ENCODE measurements at regions not wholly inside any gene's neighbourhood (a gene's known extent, or its start where the extent isn't known, plus 50 kb on each side); places are given as distances from the start of the nearest gene placed in this dataset.
"Not testable (repeated sequence)": the region's sequence is repeated elsewhere in the genome, so short reads cannot be mapped to it uniquely, and the experiment has no call there.

DNA sequence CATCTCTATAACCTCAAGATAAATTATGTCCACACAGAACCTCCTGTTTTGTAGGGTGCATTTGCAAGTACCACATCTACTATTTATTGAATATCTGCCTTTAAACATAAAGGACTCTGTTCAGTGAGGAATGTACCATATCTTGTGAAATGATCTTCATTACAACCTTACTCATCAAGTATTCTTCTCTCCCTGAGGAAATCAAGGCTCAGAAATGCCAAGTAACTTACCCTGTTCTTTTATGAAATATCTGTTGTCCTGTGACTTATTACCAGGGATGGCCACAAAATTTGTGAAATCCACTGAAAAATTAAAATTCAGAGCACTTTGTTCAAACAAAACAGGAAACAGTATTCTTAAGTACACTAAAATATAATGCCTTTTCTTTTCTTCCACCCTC is 366.7 kb downstream of the GALC start:
- no peak for TF ChIP-seq CTCF (conservative IDR thresholded peaks at IDR 0.05; ENCODE audit: control insufficient read depth, insufficient read depth, low read depth, low read length)
- peak; percentile 24 for DNase-seq (ENCODE audit: low read depth)
- no peak overlapping the region for H3K4me3 ChIP-seq (ENCODE audit: control insufficient read depth, low read depth, low read length)

DNA sequence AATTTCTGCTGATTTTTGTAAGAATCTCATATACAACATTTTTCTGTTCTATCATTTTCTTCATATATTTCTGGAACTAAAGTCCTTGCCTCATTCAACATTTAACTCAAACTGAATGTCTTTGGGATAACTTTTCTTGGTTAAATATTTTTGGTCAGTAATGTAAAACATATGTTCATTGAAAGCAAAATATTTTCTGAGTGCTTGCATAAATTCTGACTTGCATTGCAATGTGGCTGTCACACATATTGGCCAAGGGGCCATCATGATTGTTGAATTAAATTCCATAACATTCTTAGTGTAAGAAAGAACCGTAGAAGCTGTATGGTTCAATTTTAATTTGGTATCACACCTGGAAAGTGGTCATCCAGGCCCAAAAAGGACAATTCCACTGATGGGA is 369.4 kb downstream of the GALC start:
- no peak overlapping the region for H3K4me3 ChIP-seq (ENCODE audit: control insufficient read depth, low read depth, low read length)
- TF ChIP-seq CTCF (conservative IDR thresholded peaks at IDR 0.05; ENCODE audit: control insufficient read depth, insufficient read depth, low read depth, low read length) = no peak
- DNase-seq (ENCODE audit: low read depth) = no peak

DNA sequence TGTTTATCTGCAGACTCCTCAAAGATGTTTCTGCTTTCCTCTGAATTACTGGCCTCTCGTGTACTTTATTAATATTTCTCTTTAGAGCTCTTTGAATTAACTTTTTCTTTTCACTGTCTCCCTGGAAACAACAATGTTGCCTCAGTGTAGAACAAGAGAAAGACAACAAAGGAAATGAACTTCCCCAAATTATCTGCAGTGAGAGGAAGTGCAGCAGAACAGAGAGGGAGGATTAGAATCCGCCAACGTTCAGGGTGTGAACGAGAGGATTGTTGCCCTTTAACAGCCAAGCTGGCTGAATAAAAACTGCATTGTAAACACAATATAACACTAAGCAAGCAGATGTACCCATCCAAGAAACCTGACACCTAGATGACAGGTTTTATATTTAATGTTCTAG is 375.9 kb downstream of the GALC start:
- H3K4me3 ChIP-seq (ENCODE audit: control insufficient read depth, low read depth, low read length) = no peak overlapping the region
- DNase-seq (ENCODE audit: low read depth) = no peak
- TF ChIP-seq CTCF (conservative IDR thresholded peaks at IDR 0.05; ENCODE audit: control insufficient read depth, insufficient read depth, low read depth, low read length) = no peak

GRCh38 chr14:87615822-87616679 is 376.9 kb downstream of the GALC start:
- peak; percentile 54 for DNase-seq (ENCODE audit: low read depth)
- TF ChIP-seq CTCF (conservative IDR thresholded peaks at IDR 0.05; ENCODE audit: control insufficient read depth, insufficient read depth, low read depth, low read length) = peak; percentile 81
- no peak overlapping the region for H3K4me3 ChIP-seq (ENCODE audit: control insufficient read depth, low read depth, low read length)

DNA sequence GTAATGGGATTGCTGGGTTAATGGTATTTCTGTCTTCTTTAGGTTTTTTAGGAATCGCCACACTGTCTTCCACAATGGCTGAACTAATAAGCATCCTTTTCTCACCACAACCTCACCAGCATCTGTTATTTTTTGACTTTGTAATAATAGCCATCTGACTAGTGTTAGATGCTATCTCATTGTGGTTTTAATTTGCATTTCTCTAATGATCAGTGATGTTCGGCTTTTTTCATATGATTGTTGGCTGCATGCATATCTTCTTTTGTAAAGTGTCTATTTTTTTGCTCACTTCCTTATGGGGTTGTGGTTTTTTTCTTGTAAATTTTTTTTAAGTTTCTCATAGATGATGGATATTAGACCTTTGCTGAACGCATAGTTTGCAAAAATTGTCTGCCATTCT is 377.9 kb downstream of the GALC start:
- no peak for DNase-seq (ENCODE audit: low read depth)
- no peak for TF ChIP-seq CTCF (conservative IDR thresholded peaks at IDR 0.05; ENCODE audit: control insufficient read depth, insufficient read depth, low read depth, low read length)
- no peak overlapping the region for H3K4me3 ChIP-seq (ENCODE audit: control insufficient read depth, low read depth, low read length)

DNA sequence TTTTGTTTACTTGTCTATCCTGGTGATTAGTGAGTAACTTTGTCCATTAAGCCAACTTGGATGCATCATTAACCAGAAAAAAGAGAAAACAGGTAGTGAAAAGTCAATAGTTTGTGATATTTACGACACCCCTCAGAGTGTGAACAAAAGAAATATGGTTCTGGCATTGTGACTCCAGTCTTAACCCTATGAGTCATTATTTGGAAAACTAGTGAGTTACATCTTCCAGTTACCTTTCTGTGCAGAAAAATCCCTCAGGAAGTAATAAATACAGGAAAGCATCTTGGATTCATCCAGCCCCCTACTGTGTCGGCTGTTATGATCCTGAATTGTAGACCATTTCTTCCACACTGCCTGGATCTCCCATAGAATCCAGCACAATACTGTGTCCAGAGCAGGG is 379.1 kb downstream of the GALC start:
- H3K4me3 ChIP-seq (ENCODE audit: control insufficient read depth, low read depth, low read length) = no peak overlapping the region
- DNase-seq (ENCODE audit: low read depth) = no peak
- TF ChIP-seq CTCF (conservative IDR thresholded peaks at IDR 0.05; ENCODE audit: control insufficient read depth, insufficient read depth, low read depth, low read length) = no peak

DNA sequence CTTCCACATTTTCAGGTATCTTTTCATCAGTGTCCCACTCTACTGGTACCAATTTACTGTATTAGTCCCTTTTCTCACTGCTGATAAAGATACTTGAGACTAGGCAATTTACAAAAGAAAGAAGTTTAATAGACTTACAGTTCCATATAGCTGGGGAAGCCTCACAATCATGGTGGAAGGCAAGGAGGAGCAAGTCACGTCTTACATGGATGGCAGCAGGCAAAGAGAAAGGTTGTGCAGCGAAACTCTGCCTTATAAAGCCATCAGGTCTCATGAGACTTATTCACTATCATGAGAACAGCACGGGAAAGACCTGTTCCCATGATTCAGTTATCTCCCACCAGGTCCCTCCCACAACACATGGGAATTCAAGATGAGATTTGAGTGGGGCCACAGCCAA is 385.9 kb downstream of the GALC start:
- not testable (repeated sequence) for H3K4me3 ChIP-seq (ENCODE audit: control insufficient read depth, low read depth, low read length); DNase-seq (ENCODE audit: low read depth)
